ENCODE measurements at regions not wholly inside any gene's neighbourhood (a gene's known extent, or its start where the extent isn't known, plus 50 kb on each side); places are given as distances from the start of the nearest gene placed in this dataset.
"Not testable (repeated sequence)": the region's sequence is repeated elsewhere in the genome, so short reads cannot be mapped to it uniquely, and the experiment has no call there.

DNA sequence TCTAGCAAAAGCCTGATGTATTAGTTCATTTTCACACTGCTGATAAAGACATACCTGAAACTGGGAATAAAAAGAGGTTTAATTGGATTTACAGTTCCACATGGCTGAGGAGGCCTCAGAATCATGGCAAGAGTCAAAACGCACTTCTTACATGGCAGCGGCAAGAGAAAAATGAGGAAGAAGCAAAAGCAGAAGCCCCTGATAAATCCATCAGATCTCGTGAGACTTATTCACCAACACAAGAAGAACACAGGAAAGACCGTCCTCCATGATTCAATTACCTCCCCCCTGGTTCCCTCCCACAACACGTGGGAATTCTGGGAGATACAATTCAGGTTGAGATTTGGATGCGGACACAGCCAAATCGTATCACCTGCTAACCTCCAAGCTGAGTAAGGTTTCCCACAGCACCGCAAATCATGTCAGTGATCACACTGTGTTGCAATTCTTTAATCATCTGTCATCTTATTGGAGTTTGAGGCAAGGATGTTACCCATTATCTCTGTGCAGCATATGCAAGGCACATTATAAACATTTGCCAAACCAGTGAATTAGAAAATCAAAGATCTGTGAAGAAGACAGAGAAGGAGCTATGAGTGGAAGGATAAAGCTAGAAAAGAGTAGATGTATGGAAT lies 128.5 kb downstream of the ZNF281 start:
- peak; percentile 57 for DNase-seq

DNA sequence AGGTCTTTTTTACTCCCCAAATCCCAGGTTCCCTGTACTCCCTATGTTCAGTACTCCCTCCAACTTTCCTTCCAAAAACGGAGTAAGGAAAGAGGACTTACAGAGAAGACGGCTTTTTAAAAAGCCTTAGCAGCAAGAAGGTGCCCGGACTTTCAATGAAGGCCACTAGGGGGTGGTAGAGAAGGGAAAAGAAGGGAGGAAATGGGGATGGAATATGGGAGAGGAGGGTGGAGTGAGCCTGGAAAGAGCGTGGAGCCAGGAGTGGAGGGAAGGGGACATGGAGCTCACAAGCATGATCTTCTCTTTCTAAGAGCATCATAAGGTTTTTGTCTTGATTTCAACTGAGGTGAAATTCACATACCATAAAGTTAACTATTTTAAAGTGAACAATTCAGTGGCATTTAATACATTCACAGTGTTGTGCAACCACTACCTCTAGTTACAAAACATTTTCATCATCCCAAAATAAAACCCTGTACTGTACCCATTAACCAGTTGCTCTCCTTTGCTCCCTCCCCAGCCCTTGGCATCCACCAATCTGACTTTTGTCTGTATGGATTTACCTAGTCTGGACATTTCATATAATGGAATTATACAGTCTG lies 129.9 kb downstream of the ZNF281 start:
- DNase-seq: peak; percentile 46

DNA sequence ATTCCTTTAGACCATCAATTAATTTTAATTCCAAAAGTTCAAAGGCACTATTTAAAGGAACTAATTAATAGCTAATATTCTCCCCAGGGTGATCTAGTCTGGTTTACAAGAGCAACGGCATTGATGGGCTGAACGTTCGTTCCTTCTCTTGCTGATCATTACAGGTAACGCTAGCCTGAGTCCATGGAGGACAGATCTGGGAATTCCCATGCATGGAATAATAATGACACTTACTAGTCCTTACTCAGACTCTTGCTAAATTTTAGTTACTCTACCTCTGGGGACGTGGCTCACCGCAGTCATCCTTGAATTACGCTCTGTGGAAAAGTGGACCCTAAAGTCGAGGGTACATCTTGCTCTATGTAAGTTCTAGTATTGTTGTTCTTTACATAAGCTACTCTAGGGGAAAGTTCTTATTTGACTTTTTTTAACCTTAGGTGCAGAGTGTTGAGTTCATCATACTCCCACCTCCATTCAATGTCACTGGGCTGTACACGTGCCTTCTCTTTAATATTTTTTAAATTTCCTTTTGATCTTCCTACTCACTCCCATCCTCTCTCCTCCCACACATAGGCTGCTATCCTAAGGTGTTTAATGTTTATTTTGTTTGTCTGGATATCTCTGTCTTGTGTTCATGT lies 133.9 kb downstream of the ZNF281 start:
- no peak for DNase-seq

DNA sequence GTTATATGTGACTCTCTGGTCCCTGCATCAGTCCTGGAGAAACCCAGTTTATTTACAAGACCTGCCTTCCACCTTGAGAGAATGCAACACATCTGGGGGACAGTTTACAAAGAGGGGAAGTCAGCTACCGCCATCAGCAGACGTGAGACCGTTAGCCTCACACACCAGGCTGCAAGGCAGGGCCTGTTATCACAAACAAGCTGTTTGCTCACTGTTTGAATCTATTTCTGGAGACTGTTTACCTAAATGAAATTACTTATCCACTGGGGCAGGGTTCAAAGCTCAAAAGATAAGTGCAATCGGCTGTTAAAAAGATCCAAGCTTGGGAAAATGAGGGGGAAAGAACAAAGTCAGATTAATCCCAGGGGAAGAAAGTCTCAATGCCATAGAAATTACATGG lies 134.4 kb downstream of the ZNF281 start:
- DNase-seq: no peak

DNA sequence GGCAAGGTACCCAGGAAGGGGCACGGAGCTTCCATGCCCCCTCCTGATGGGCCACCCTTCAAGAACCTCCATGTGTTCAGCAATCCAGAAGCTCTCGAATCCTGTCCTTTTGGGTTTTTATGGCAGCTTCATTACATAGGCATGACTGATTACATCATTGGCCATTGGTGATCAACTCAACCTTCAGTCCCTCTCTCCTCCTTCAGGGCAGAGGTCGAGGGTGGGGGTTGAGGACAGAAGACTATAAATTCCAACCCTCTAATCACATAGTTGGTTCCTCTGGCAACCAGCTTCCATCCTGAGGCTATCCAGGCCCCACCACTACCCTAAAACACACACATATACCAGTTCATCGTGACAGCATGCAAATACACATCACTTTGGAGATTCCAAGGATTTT lies 135.7 kb downstream of the ZNF281 start:
- DNase-seq: no peak

DNA sequence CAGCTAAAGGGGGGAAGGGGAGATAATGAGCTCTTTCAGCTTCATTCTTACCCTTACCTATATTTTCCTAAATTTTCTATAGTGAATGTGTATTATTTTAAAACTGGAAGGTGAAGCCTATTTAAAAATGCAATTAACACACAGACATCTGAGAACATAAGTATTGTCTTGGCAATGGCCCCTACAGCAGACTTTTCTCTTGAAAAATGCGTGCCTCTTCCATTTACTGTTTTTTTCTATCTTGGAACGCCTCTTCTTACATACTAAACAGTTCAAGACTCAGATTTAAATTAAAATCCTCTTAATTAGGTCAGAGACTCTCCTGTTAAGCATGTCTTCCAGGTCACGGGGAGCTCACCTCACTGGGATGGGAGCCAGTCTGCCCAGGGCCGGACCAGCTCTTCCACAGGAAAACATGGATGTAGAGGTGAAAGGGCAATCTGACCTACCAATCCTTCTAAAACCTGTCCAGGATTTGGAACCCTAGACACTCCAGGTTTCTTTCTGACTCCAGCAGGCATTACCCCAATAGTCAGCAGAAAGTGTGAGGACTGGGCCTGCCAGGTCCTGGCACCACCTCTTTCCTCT lies 137.3 kb downstream of the ZNF281 start:
- DNase-seq: no peak

DNA sequence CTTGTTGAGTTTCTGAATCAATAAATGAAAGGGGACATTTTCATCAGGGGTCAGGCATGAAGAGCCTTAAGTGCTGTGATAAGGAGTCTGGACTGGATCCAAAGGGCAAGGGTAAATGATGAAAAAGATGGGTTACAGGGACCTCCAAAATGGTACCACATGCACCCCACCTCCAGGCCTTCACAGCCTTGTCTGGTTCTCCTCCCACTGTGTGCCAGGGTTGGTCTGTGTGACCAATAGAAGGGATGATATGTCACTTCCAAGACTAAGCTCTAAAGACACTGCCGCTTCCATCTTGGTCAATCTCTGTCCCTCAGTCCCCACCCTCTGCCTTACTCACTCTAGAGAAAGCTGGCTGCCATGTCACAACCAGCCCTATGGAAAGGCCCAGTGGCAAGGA lies 140.6 kb downstream of the ZNF281 start:
- DNase-seq: no peak

DNA sequence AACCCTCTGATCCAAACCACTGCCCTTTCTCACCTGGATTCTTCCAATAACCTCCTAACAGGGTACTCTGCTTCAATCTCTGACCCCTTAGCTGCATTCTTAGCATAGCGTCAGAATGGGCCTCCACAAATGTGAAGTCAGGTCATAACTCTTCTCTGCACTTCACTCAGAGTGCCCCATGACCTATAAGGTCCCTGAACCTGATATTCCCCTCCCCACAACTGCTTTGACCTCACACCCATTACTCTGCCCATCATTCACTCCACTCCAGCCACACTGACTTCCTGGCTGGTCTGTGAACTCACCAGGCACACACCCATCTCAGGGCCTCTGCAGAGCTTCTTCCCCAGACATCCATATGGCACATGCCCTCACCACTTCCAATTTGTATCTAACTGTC lies 141.9 kb downstream of the ZNF281 start:
- no peak for DNase-seq

DNA sequence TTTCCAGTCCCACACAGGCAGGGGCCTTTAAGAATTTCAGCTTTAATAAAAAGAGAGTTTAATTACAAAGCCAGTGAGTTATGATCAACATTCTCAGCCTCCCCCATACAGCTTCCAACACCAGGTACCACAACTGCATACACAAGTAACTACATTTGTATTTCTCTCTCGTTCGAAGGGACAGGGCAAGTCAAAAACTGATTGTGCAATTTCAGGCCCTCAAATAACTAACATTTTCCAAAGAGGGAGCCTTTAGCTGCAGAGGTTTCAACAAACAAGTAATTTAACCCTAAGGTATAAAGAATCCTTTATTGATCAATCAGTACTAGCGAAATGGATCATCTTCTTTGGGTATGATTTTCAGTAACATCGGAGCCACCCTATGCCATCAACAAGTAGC lies 142.4 kb downstream of the ZNF281 start:
- no peak for DNase-seq

DNA sequence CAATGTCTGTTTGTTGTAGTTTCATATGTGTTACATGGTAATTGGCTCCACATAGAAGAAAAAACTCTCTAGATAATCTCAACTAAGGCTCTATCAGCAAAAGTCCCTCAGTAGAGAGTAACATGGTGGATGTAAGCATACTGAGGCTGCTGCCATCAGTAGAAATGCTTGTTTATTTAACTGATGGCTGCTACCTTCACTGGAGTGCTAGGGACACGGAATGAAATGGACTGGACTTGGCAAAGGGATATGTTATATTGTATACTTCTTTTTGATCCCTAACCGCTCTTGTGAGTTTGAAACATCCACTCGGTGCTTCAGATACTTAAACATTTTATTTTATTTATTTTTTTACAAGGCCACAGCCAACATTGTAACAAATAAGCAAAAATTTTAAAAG lies 143.0 kb downstream of the ZNF281 start:
- DNase-seq: no peak

DNA sequence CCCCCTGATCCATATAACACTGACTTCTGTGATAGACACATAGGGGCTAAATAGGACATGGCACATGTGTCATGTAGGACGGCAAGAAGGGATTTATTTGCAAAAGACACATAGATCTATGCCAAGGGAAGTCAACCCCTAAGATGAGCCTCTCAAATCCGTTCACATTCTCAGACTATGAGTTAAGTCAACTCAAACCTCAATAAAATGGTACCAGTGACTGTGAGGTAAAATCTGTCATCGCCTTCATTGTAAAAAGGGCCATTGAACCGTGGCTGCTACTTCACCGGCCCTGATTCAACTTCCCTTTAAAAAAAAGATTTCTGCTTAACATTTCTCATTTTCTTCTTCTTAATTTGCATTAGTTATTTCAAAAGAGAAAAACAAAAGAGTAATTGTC lies 144.0 kb downstream of the ZNF281 start:
- DNase-seq: peak; percentile 50

DNA sequence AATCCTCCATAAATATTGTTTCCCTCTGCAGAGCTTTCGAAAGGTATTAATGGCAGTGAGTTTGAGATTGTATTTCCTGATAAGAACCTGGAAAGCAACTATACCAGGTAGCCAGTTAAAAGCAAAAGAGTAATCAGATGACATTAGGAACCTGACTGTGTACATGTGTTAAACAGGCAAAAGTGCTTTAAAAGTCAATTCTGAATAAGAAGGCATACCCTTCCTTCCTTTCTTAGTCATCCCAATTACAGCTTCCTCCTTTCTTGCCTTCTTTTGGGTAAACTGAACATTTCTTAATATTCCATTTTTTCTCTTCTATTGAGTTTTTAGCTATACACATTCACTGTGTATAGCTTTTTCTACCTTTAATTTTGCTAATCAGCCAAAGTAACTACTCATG lies 144.7 kb downstream of the ZNF281 start:
- DNase-seq: no peak

DNA sequence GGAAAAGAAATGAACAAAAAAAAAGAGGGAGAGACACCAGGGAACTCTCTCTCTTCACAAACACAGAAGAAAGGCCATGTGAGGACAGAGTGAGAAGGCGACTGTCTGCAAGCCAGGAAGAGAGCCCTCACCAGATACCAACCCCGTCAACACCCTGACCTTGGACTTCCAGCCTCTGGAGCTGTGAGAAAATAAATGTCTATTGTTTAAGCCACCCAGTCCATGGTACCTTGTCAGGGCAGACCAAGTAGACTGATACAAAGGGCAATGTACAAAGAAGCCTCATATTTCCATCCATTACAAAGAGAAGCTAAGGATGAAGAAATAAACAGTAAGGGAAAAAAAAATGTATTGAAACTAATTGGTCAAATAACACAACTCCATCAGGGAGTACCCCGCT lies 146.6 kb downstream of the ZNF281 start:
- no peak for DNase-seq

DNA sequence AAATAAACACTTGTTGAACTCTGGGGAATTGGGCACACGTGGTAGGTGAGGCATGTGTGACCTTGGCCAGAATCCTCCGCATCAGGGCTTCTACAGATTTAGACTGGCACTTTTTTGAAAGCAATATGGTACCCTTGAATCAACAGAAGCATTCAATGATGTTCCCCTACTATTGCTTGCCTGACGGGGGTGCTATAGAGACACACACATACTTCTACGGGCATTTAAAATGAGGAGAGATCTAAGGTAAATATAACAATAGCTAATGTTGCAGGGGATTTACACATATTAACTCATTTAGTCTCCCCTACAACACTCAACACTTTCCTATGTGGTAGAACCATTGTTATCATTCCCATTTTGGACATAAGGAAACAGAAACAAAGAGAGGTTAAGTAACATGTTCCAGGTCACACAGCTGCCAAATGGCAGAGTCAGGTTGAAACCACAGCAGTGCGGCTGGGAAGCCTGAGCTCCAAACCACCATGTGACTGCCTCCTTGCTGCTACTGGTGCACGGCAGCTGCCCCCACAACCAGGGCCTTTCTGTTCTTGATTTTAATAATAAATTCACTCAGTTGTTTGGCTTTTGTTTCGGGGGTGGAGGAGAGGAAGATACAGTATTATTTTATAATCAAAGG lies 147.4 kb downstream of the ZNF281 start:
- no peak for DNase-seq

DNA sequence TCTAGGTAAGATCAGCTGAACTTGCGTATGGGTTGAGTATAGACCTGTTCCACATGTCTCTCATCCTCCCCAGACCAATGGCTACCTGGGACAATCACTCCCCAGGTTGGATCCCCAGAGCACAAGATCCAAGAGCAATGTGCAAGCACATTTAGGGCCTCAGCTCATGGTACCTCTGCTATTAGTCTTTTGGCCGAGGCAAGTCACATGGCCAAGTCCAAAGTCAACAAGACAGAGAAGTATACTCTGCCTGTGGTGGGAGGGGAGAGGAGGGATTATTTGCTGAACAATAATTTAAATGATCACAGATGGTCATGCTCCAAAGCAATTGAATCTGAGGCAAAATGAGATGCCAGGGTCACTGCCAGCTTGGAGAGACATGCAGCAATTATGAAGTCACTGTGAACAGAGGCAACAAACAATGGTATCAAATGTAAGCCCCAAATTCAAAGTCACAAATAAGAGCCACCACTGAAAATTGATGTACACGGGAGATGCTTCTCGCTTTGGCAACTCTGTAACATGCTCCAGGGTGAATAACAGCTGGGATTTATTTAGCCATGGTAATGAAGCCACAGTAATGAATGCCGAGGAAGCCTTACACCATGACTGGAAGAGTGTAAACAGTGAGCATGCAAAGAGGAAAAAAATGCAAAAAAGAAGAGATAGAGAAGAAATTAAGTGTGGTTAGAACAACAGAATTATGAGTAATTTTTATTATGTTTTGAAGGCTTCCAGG lies 149.1 kb downstream of the ZNF281 start:
- DNase-seq: peak; percentile 72

DNA sequence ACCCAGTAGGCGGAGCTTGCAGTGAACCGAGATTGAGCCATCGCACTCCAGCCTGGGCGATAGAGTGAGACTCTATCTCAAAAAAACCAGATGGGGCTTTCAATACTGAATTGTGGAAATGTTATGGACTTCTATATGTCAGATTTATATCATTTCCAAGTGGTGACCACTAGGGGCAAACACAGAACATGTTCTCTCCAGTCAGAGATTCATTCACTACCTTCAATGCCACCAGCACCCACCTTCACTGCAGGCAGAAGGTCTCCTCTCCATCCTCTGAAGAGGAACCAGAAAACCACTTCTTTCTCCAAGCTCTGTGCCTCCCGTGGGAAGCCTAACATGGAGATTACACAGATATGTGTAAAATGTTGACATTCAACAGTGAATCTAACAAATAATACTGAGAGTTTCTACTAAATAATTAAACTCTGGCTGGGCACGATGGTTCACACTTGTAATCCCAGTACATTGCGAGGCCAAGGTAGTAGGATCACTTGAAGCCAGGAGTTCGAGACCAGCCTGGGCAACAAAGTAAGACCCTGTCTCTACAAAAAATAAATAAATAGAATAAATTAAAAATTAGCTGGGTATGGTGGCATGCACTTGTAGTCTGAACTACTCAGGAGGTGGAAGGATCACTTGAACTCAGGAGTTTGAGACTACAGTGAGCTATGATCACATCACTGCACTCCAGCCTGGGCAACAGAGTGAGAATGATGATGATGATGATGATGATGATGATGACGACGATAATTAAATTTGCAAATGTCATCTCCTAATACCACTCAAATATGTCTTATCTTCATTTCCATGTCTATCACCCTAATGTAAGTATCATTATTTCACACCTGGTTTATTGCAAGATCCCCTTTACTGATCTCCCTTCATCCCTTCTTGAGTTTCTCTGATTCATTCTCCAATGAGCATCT lies 151.1 kb downstream of the ZNF281 start:
- DNase-seq: peak; percentile 22

DNA sequence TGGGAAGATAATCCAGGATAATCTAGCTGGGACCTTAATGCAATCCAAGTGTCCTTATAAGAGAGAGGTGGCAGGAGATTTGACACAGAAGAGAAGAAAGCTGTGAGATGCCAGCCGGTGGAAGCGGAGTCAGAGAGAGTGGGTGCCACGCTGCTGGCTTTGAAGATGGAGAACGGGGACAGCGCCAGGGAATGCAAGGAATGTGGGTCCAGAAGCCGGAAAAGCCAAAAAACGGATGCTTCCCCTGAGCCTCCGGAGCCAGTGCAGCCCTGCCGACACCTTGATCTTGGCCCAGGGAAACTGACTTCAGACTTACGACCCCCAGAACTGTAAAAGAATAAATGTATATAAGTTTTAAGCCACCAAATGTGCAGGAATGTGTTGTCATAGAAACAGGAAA lies 152.6 kb downstream of the ZNF281 start:
- no peak for DNase-seq

DNA sequence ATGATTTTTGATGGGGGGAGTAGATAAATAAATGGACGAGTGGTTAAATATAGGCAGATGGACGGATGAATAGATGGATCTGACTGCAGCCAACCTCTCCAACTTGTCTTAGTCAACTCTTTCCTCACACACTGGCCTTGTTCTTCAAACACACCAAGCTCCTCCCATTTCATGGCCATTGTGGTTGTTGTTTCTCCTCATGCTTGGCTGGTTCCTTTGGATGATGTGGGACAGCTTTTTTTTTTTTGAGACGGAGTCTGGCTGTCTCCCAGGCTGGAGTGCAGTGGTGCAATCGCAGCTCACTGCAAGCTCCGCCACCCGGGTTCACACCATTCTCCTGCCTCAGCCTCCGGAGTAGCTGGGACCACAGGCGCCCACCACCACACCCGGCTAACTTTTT lies 155.2 kb downstream of the ZNF281 start:
- not testable (repeated sequence) for DNase-seq

DNA sequence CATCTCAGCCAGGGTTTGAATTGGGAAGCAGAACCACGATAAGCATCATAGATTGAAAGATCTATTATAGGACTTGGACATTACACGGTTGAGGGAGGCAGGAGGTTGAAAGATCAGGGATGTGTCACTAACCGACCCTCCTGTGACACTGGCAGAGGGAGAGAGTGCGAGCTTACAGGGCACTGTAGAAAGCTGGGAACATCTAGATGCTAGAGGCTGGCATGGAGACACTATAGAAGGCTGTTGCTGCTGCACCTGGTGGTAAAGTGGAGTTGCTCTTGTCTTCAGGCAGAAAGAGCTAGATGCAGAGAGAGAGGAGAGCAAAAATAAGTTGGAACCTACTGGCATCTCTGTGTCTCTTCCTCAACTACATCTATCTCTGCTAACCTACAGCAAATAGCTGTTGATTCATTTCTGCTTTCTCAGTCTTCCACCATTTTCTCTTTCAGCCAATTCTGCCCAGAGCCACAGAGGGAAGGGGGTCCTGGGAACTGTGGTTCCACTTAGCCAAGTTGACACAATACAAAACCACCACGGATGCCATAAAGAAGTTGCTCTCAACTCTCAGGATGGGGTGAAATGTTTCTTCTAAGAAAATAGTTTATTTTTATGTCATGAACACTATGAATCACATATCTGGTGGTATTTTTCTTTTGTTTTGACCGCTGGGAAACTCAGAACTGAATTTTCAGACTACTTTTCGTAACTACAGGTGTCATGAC lies 155.9 kb downstream of the ZNF281 start:
- no peak for DNase-seq

DNA sequence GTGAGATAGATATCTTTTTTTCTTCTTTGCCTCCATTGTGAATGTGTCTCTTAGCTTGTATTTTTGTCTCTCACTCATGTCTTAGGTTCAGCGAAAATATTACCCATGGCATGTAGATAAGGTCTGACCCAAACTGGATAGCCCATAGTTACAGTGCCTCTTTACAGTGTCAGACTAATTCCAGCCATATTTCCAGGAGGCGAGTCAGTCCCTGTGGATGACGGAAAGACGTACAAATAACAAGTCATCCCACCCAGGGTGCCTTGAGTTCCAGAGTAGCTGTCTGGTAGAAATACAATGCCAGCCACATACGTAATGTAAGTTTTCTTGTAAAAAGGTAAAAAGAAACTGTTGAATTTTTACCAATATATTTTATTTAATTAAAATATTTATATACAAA lies 157.3 kb downstream of the ZNF281 start:
- DNase-seq: peak; percentile 64

DNA sequence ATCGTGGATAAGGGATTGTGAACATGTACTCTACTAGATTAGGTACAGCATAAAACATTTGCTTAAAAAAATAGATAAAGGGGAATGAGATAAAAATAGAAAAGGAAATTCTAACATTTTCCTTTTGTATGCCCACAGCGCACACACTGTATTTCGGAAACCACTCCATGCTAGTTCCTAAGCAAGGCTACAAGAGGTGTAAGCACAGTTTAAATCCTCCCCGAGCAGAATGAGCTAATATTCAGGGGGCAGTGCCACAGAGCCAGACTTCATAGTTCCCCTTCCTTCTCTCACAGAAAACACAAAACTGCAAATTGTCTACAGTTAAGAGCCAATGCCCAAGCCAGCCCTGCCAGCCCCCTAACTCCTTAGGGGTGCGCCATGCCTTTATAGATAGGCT lies 159.4 kb downstream of the ZNF281 start:
- no peak for DNase-seq

Data from fibroblast of skin of abdomen (primary cell).